ENCODE measurements at regions not wholly inside any gene's neighbourhood (a gene's known extent, or its start where the extent isn't known, plus 50 kb on each side); places are given as distances from the start of the nearest gene placed in this dataset.
"Not testable (repeated sequence)": the region's sequence is repeated elsewhere in the genome, so short reads cannot be mapped to it uniquely, and the experiment has no call there.

- DNase-seq (ENCODE audit: insufficient read length) (no peak), FAIRE-seq (no peak)
- TF ChIP-seq TAF1 (IDR thresholded peaks at IDR 0.05; ENCODE audit: borderline replicate concordance, low read depth, low read length) (no peak), POLR2A (IDR thresholded peaks at IDR 0.05; ENCODE audit: low read depth, low read length) (no peak), POLR2AphosphoS5 (IDR thresholded peaks at IDR 0.05; ENCODE audit: low read depth, low read length) (no peak)
Measured at GRCh38 chr4:189187531-189188052, 753.1 kb upstream of the FRG1 start.

- DNase-seq (ENCODE audit: insufficient read length) (no peak), FAIRE-seq (no peak)
- TF ChIP-seq TAF1 (IDR thresholded peaks at IDR 0.05; ENCODE audit: borderline replicate concordance, low read depth, low read length) (no peak), POLR2A (IDR thresholded peaks at IDR 0.05; ENCODE audit: low read depth, low read length) (no peak), POLR2AphosphoS5 (IDR thresholded peaks at IDR 0.05; ENCODE audit: low read depth, low read length) (no peak)
Measured at GRCh38 chr4:189198624-189199023, 742.0 kb upstream of the FRG1 start.

DNA sequence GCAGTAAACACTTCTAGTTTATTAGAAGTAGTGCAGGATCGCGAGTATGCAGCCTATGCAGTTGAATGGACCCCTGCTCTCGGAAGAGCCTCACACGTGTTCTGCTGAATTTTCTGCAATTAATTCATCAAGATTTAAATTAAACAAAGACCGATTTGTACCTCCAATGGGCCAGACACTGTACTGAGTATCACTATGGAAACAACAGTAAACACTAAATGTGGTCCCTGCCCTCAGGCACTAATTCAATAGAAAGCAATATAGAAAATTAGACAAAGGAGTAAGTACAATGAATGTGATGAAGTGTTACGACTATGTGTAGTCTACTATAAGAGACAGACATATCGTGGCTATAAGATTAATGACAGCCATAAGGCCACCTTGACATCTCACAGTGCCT is 740.3 kb upstream of the FRG1 start:
- TF ChIP-seq TAF1 (IDR thresholded peaks at IDR 0.05; ENCODE audit: borderline replicate concordance, low read depth, low read length) (no peak), POLR2A (IDR thresholded peaks at IDR 0.05; ENCODE audit: low read depth, low read length) (no peak), POLR2AphosphoS5 (IDR thresholded peaks at IDR 0.05; ENCODE audit: low read depth, low read length) (no peak)
- FAIRE-seq (no peak), DNase-seq (ENCODE audit: insufficient read length) (no peak)

DNA sequence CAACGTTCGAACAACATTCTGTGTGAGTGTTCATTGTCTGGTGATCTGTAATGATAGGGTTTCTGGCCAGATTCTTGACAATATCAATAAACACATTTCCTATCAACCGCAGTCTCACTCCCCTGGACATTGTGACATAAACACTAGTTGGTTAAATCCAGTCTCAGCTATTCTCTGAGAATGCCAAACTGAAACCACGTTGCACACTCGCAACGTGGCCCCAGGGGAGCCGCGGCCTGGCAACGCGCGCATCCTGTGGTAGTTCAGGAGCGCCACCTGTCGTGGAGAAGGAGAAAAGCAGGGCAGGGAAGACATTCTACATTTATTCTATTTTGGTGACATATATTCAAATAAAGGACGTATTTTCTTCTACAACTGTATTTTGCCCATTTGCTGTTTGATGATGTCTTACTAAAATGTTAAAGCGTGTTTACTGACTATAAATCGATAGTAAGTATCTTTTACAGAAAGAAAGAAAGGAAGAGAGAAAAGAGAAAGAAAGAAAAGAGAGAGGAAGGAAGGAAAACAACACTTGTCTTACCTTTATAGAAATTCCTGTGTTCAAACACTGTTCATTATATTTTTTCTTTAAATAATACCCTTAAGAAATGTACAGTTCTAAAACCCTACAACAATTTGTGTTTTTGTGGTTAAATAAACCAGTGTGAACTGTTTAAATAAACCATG is 738.3 kb upstream of the FRG1 start:
- DNase-seq (ENCODE audit: insufficient read length) = no peak
- FAIRE-seq = no peak
- TF ChIP-seq POLR2A (IDR thresholded peaks at IDR 0.05; ENCODE audit: low read depth, low read length) (no peak), POLR2AphosphoS5 (IDR thresholded peaks at IDR 0.05; ENCODE audit: low read depth, low read length) (no peak), TAF1 (IDR thresholded peaks at IDR 0.05; ENCODE audit: borderline replicate concordance, low read depth, low read length) (no peak)

DNA sequence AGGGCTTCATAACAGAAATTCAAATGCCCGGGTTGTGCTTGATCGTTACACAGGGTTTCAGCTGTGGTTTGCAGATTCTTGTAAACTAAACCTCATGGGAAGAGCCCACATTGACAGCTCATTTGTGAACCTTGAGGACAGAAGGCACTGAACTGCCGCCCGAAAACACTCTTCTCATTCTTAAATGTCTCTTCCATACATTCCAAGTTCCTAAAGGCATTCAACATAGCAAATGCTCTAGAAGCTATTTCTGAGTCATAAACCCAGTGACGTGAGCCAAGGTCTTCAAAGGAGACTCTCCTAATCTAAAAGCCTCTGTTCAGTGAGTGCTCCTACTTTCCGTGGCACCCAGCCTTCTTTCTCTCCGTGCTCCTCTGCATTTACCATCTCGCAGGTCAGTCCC is 737.8 kb upstream of the FRG1 start:
- TF ChIP-seq POLR2A (IDR thresholded peaks at IDR 0.05; ENCODE audit: low read depth, low read length) = no peak
- TF ChIP-seq TAF1 (IDR thresholded peaks at IDR 0.05; ENCODE audit: borderline replicate concordance, low read depth, low read length) = no peak
- TF ChIP-seq POLR2AphosphoS5 (IDR thresholded peaks at IDR 0.05; ENCODE audit: low read depth, low read length) = no peak
- FAIRE-seq (no peak), DNase-seq (ENCODE audit: insufficient read length) (no peak)

DNA sequence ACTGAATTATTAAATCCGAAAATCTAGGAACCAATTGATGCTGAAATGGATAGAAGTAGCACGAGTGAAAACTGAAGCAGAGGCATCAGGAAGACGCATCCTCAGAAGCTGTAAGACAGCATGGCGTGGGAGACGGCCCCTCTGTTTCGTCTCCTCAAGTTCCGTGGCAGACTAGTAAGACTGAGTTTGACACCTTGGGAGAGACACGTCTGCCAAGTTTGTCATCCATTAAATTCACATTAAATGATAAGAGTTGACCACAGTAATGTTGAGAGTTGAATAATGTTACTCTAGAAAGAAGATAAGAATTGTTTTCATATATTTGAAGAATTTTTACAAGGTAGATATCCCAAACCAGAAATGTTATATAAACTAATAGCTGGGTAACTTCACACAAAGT is 736.1 kb upstream of the FRG1 start:
- TF ChIP-seq TAF1 (IDR thresholded peaks at IDR 0.05; ENCODE audit: borderline replicate concordance, low read depth, low read length) = no peak
- TF ChIP-seq POLR2AphosphoS5 (IDR thresholded peaks at IDR 0.05; ENCODE audit: low read depth, low read length) = no peak
- no peak for TF ChIP-seq POLR2A (IDR thresholded peaks at IDR 0.05; ENCODE audit: low read depth, low read length)
- no peak for DNase-seq (ENCODE audit: insufficient read length)
- FAIRE-seq = no peak

- no peak for FAIRE-seq
- no peak for DNase-seq (ENCODE audit: insufficient read length)
- TF ChIP-seq POLR2AphosphoS5 (IDR thresholded peaks at IDR 0.05; ENCODE audit: low read depth, low read length) = no peak
- no peak for TF ChIP-seq POLR2A (IDR thresholded peaks at IDR 0.05; ENCODE audit: low read depth, low read length)
- TF ChIP-seq TAF1 (IDR thresholded peaks at IDR 0.05; ENCODE audit: borderline replicate concordance, low read depth, low read length) = no peak
Measured at GRCh38 chr4:189206953-189207352, 733.7 kb upstream of the FRG1 start.

DNA sequence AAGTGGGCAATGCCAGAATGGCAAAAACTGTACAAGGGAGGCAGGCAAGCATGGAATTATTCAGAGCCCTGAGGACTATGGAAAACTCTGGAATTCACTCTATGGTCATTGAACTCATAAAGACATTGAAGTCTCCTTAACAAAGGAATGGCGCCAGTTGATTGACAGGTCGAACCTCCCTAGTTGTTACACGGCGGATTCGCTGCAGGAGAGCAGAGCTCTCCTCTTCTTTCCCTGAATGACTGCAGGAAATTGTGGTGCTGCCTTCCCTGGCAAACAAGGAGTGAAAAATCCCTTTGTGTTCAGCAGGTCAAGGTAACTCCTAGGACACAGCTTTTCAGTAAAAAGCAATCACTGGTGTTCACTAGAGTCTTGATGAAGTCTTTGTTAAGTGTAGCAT is 732.8 kb upstream of the FRG1 start:
- TF ChIP-seq POLR2A (IDR thresholded peaks at IDR 0.05; ENCODE audit: low read depth, low read length) (no peak), TAF1 (IDR thresholded peaks at IDR 0.05; ENCODE audit: borderline replicate concordance, low read depth, low read length) (no peak), POLR2AphosphoS5 (IDR thresholded peaks at IDR 0.05; ENCODE audit: low read depth, low read length) (no peak)
- FAIRE-seq (no peak), DNase-seq (ENCODE audit: insufficient read length) (no peak)

DNA sequence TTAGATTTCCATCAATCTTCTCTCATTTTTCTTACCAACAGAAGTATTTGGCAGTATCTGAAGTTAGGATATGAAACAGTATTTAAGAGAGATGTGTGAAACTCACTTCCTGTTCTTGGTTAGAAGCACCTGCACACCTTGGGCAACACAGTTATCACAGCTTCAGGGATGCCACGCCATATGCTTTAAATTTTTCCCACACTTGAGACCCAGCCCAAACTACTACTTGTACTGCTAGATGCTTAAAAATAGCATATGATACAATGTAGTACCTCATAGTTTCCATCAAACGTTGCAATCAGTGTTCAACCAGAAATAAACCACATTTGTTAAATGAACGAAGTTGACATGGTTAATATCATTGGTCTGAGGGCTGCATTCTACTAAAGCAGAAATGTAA is 725.1 kb upstream of the FRG1 start:
- FAIRE-seq = no peak
- TF ChIP-seq TAF1 (IDR thresholded peaks at IDR 0.05; ENCODE audit: borderline replicate concordance, low read depth, low read length) (no peak), POLR2A (IDR thresholded peaks at IDR 0.05; ENCODE audit: low read depth, low read length) (no peak), POLR2AphosphoS5 (IDR thresholded peaks at IDR 0.05; ENCODE audit: low read depth, low read length) (no peak)
- DNase-seq (ENCODE audit: insufficient read length) = no peak

GRCh38 chr4:189221691-189222090 is 719.0 kb upstream of the FRG1 start:
- DNase-seq (ENCODE audit: insufficient read length) (no peak), FAIRE-seq (no peak)
- TF ChIP-seq POLR2AphosphoS5 (IDR thresholded peaks at IDR 0.05; ENCODE audit: low read depth, low read length) (no peak), POLR2A (IDR thresholded peaks at IDR 0.05; ENCODE audit: low read depth, low read length) (no peak), TAF1 (IDR thresholded peaks at IDR 0.05; ENCODE audit: borderline replicate concordance, low read depth, low read length) (no peak)

GRCh38 chr4:189228726-189229125 is 711.9 kb upstream of the FRG1 start:
- no peak for DNase-seq (ENCODE audit: insufficient read length)
- no peak for FAIRE-seq
- TF ChIP-seq POLR2AphosphoS5 (IDR thresholded peaks at IDR 0.05; ENCODE audit: low read depth, low read length) (no peak), POLR2A (IDR thresholded peaks at IDR 0.05; ENCODE audit: low read depth, low read length) (no peak)

- FAIRE-seq = no peak
- TF ChIP-seq POLR2A (IDR thresholded peaks at IDR 0.05; ENCODE audit: low read depth, low read length) = no peak
- TF ChIP-seq TAF1 (IDR thresholded peaks at IDR 0.05; ENCODE audit: borderline replicate concordance, low read depth, low read length) = no peak
- TF ChIP-seq POLR2AphosphoS5 (IDR thresholded peaks at IDR 0.05; ENCODE audit: low read depth, low read length) = no peak
- DNase-seq (ENCODE audit: insufficient read length) = no peak
Measured at GRCh38 chr4:189232274-189232673, 708.4 kb upstream of the FRG1 start.

DNA sequence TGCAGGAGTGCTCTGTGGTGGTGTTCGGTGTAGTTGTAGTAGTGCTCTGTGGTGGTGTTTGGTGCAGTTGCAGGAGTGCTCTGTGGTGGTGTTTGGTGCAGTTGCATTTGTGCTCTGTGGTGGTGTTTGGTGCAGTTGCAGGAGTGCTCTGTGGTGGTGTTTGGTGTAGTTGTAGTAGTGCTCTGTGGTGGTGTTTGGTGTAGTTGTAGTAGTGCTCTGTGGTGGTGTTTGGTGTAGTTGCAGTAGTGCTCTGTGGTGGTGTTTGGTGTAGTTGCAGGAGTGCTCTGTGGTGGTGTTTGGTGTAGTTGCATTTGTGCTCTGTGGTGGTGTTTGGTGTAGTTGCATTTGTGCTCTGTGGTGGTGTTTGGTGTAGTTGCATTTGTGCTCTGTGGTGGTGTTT is 706.9 kb upstream of the FRG1 start:
- FAIRE-seq; DNase-seq (ENCODE audit: insufficient read length): not testable (repeated sequence)

GRCh38 chr4:189234948-189235347 is 705.7 kb upstream of the FRG1 start:
- not testable (repeated sequence) for FAIRE-seq; DNase-seq (ENCODE audit: insufficient read length)

All from GM12892 (cell line).